ENCODE measurements at regions not wholly inside any gene's neighbourhood (a gene's known extent, or its start where the extent isn't known, plus 50 kb on each side); places are given as distances from the start of the nearest gene placed in this dataset.
"Not testable (repeated sequence)": the region's sequence is repeated elsewhere in the genome, so short reads cannot be mapped to it uniquely, and the experiment has no call there.

- not testable (repeated sequence) for TF ChIP-seq CTCF, POLR2A (IDR thresholded peaks at IDR 0.05)
These were observed 129.7 kb downstream of the DUSP6 start for GRCh38 chr12:89222580-89222979.
